Upper lobe of left lung (tissue), 6 donors: ENCODE measurements at regions not wholly inside any gene's neighbourhood (a gene's known extent, or its start where the extent isn't known, plus 50 kb on each side); places are given as distances from the start of the nearest gene placed in this dataset.

Experiments used
- ATAC-seq, 2 donors: fragments of 200-7000 bp; cut with Tn5 transposase; one replicate each; pipeline ENCODE4 v1.9.1; 2022; ENCODE audit warnings: mild to moderate bottlenecking in 2 of 2, moderate library complexity in 2 of 2; ENCODE audit not compliant: low FRiP score in 2 of 2
- DNase-seq, 2 donors: peaks; one replicate each; pipeline ENCODE4 v3.0.0-alpha.2; 2019 to 2020
- H3K27ac ChIP-seq, 4 donors: fragments of 200-600 bp; sonication (generic); one replicate each; pipeline ENCODE4 v1.5.1; 2016 to 2019
- H3K27me3 ChIP-seq, 4 donors: fragments of 200-600 bp; sonication (generic); one replicate each; pipeline ENCODE4 v1.5.1; 2017 to 2019
- H3K36me3 ChIP-seq, 4 donors: fragments of 200-600 bp; sonication (generic); one replicate each; pipeline ENCODE4 v1.5.1; 2016 to 2019
- H3K4me1 ChIP-seq, 4 donors: fragments of 200-600 bp; sonication (generic); one replicate each; pipeline ENCODE4 v1.5.1; 2018 to 2019
- H3K4me3 ChIP-seq, 4 donors: fragments of 200-600 bp; sonication (generic); one replicate each; pipeline ENCODE4 v1.5.1; 2017 to 2019; ENCODE audit warnings: mild to moderate bottlenecking in 2 of 4, moderate library complexity in 1 of 4
- H3K9me3 ChIP-seq, 4 donors: fragments of 200-600 bp; sonication (generic); one replicate each; pipeline ENCODE4 v1.5.1; 2018 to 2019
- EP300 ChIP-seq, 4 donors: sonication (generic); formaldehyde crosslinking; IDR thresholded peaks; one replicate each; pipeline ENCODE4 v1.5.1; 2017; ENCODE audit warnings: antibody characterized with exemption in 4 of 4, control low read depth in 2 of 4
- POLR2A ChIP-seq, 4 donors: fragments of 450-650 bp; IDR thresholded peaks; one replicate each; pipeline ENCODE4 v1.5.1; 2016 to 2017; ENCODE audit warnings: antibody characterized with exemption in 4 of 4, mild to moderate bottlenecking in 2 of 4
- POLR2AphosphoS5 ChIP-seq, 2 donors: sonication (generic); formaldehyde crosslinking; IDR thresholded peaks; one replicate each; pipeline ENCODE4 v1.5.1; 2017; ENCODE audit warnings: antibody characterized with exemption in 2 of 2
- WGBS, 2 donors: methylation state at CpG; one replicate each; pipeline ENCODE4 v1.1.5; 2017 to 2018; 5-methylcytosine and 5-hydroxymethylcytosine counted together
- TF ChIP-seq, protein P1 (sequence below), 6 experiments: fragments of 450-650 bp in 4 of 6; fragments of 200-600 bp in 2 of 6; sonication (generic) in 2 of 6; IDR thresholded peaks; one replicate each; pipeline ENCODE4 v1.5.1; 2016 to 2019; ENCODE audit warnings: antibody characterized with exemption in 6 of 6
- donor health status: DM: no; HTN: no; CAD: no; lungs with moderate emphysema.
- donor health status: DM: no; HTN: yes; CAD: no; lungs with severe emphysema.

- Histone ChIP-seq H3K27ac (no peak overlapping the region), H3K9me3 (no peaks in the 10 kb centered on the region), H3K4me1 (no peaks in the 10 kb centered on the region), H3K27me3 (no peaks in the 10 kb centered on the region), H3K4me3 (no peak overlapping the region), H3K36me3 (no peaks in the 10 kb centered on the region)
- ATAC-seq: no peak
- no peak for TF ChIP-seq EP300 (IDR thresholded peaks at IDR 0.05)
- TF ChIP-seq, protein P1, sequence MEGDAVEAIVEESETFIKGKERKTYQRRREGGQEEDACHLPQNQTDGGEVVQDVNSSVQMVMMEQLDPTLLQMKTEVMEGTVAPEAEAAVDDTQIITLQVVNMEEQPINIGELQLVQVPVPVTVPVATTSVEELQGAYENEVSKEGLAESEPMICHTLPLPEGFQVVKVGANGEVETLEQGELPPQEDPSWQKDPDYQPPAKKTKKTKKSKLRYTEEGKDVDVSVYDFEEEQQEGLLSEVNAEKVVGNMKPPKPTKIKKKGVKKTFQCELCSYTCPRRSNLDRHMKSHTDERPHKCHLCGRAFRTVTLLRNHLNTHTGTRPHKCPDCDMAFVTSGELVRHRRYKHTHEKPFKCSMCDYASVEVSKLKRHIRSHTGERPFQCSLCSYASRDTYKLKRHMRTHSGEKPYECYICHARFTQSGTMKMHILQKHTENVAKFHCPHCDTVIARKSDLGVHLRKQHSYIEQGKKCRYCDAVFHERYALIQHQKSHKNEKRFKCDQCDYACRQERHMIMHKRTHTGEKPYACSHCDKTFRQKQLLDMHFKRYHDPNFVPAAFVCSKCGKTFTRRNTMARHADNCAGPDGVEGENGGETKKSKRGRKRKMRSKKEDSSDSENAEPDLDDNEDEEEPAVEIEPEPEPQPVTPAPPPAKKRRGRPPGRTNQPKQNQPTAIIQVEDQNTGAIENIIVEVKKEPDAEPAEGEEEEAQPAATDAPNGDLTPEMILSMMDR (IDR thresholded peaks at IDR 0.05): no peak
- no peak for TF ChIP-seq POLR2A (IDR thresholded peaks at IDR 0.05)
- no peak for TF ChIP-seq POLR2AphosphoS5 (IDR thresholded peaks at IDR 0.05)
- DNase-seq: no peak
- 76 to 83% methylated on average over 6 of the region's 6 CpGs for WGBS, 2 donors
These were observed 218.7 kb downstream of the CMPK2 start for GRCh38 chr2:6647046-6647445.

DNA sequence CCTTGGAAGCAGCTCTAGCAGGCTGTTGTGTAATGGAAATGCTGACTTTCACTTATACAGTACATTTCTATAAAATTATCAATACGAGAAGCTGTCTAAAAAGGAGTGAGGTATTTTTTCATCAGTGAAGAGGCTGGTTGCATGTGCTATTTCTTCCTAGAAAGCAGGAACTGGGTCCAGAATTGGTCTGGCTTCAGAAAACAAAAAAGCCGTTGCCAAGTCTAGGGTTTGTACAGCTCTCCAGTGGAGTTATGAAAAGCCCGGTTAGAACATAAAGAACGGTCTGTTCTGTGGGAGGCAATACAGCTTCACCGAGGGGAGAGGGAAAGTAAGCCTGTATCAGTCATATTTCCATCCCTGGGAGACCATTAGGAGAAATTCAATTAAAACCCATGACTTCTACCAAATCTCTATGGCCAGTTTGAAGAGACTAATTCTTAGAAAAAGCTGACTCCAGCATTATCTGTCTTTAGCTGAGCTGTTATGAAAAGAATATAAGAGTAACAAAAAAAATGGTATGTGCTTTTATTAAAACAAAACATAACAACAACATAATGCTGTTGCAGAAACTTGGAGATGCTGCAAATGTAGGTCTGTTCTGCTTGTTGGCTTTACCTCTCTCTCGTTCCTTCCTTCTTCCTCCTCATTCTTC lies 217.0 kb downstream of the CMPK2 start:
- no peaks in the 10 kb centered on the region for H3K36me3 ChIP-seq
- no peak overlapping the region for H3K27ac ChIP-seq
- ATAC-seq (no peak), DNase-seq (no peak)
- H3K4me3 ChIP-seq: no peak overlapping the region
- no peaks in the 10 kb centered on the region for H3K27me3 ChIP-seq
- WGBS, 2 donors: 64 to 67% methylated on average over 6 of the region's 6 CpGs
- no peak for TF ChIP-seq EP300 (IDR thresholded peaks at IDR 0.05)
- no peak for TF ChIP-seq POLR2A (IDR thresholded peaks at IDR 0.05)
- TF ChIP-seq, protein P1 (IDR thresholded peaks at IDR 0.05): no peak
- no peak for TF ChIP-seq POLR2AphosphoS5 (IDR thresholded peaks at IDR 0.05)
- H3K4me1 ChIP-seq: no peaks in the 10 kb centered on the region
- H3K9me3 ChIP-seq: no peaks in the 10 kb centered on the region

- no peaks in the 10 kb centered on the region for H3K9me3 ChIP-seq
- H3K36me3 ChIP-seq: no peaks in the 10 kb centered on the region
- no peak overlapping the region for H3K27ac ChIP-seq
- H3K27me3 ChIP-seq: no peaks in the 10 kb centered on the region
- no peaks in the 10 kb centered on the region for H3K4me1 ChIP-seq
- H3K4me3 ChIP-seq: no peak overlapping the region
- DNase-seq (no peak), ATAC-seq (no peak)
- no peak for TF ChIP-seq POLR2AphosphoS5 (IDR thresholded peaks at IDR 0.05)
- TF ChIP-seq, protein P1 (IDR thresholded peaks at IDR 0.05): no peak
- WGBS, 2 donors: 90 to 92% methylated on average over 5 of the region's 5 CpGs
These were observed 215.4 kb downstream of the CMPK2 start for GRCh38 chr2:6650311-6650710.

GRCh38 chr2:6652251-6652650 lies 213.5 kb downstream of the CMPK2 start:
- H3K9me3 ChIP-seq: no peaks in the 10 kb centered on the region
- no peak overlapping the region for H3K4me3 ChIP-seq
- WGBS, 2 donors: 76 to 89% methylated on average over 2 of the region's 2 CpGs
- H3K27me3 ChIP-seq: no peaks in the 10 kb centered on the region
- H3K27ac ChIP-seq: no peak overlapping the region
- no peak for TF ChIP-seq POLR2A (IDR thresholded peaks at IDR 0.05)
- TF ChIP-seq EP300 (IDR thresholded peaks at IDR 0.05): no peak
- TF ChIP-seq POLR2AphosphoS5 (IDR thresholded peaks at IDR 0.05): no peak
- TF ChIP-seq, protein P1 (IDR thresholded peaks at IDR 0.05): no peak
- H3K4me1 ChIP-seq: no peaks in the 10 kb centered on the region
- no peaks in the 10 kb centered on the region for H3K36me3 ChIP-seq
- DNase-seq: no peak
- ATAC-seq: no peak

GRCh38 chr2:6653281-6653750 lies 212.4 kb downstream of the CMPK2 start:
- WGBS, 2 donors: 68 to 80% methylated on average over 7 of the region's 7 CpGs
- TF ChIP-seq POLR2A (IDR thresholded peaks at IDR 0.05): no peak
- no peak for TF ChIP-seq POLR2AphosphoS5 (IDR thresholded peaks at IDR 0.05)
- TF ChIP-seq, protein P1 (IDR thresholded peaks at IDR 0.05): no peak
- TF ChIP-seq EP300 (IDR thresholded peaks at IDR 0.05): no peak
- DNase-seq: no peak

More at GRCh38 chr2:6653281-6653750, 212.4 kb downstream of the CMPK2 start:
- H3K27ac ChIP-seq: no peak overlapping the region
- ATAC-seq: no peak
- H3K27me3 ChIP-seq: no peaks in the 10 kb centered on the region
- H3K36me3 ChIP-seq: no peaks in the 10 kb centered on the region
- H3K4me3 ChIP-seq: no peak overlapping the region
- no peaks in the 10 kb centered on the region for H3K4me1 ChIP-seq
- H3K9me3 ChIP-seq: no peaks in the 10 kb centered on the region
